ENCODE measurements at regions not wholly inside any gene's neighbourhood (a gene's known extent, or its start where the extent isn't known, plus 50 kb on each side); places are given as distances from the start of the nearest gene placed in this dataset.

GRCh38 chr3:69605867-69606266 is 133.4 kb upstream of the MITF start:
- no peak for DNase-seq (ENCODE audit: low read depth in 1 of 2, low spot score in 1 of 2)
- POLR2A ChIA-PET = no interaction called here
- CTCF ChIA-PET = no interaction called here

GRCh38 chr3:69604735-69605450 is 134.4 kb upstream of the MITF start:
- Histone ChIP-seq H3K27ac (no peak overlapping the region), H3K4me2 (no peak overlapping the region), H3K9me3 (peaks cover 4% of the 10 kb centered on the region; the same call in 1 of the 3 replicates), H3K4me1 (no peaks in the 10 kb centered on the region), H3K4me3 (no peak overlapping the region)
- ChIA-PET POLR2A (no interaction called here), CTCF (no interaction called here)
- DNase-seq (ENCODE audit: low read depth in 1 of 2, low spot score in 1 of 2) (no peak), ATAC-seq (no peak), FAIRE-seq (no peak)
- 56% methylated on average over 8 of the region's 8 CpGs for WGBS (ENCODE audit: missing lambda C conversion rate)
- TF ChIP-seq PHF8 (IDR thresholded peaks at IDR 0.05; ENCODE audit: borderline replicate concordance, low read depth) = no peak
- TF ChIP-seq BCL3 (IDR thresholded peaks at IDR 0.05) = no peak
- TF ChIP-seq CHD2 (IDR thresholded peaks at IDR 0.05; ENCODE audit: low read length, partially characterized antibody) = no peak
- no peak for TF ChIP-seq FOSB (CRISPR knock-in tag; IDR thresholded peaks at IDR 0.05)
- TF ChIP-seq EP300 (IDR thresholded peaks at IDR 0.05) = no peak
- no peak for TF ChIP-seq ESRRA (IDR thresholded peaks at IDR 0.05; ENCODE audit: borderline replicate concordance, low read length)
- no peak for TF ChIP-seq CBX8 (IDR thresholded peaks at IDR 0.05)
- TF ChIP-seq KDM5A (IDR thresholded peaks at IDR 0.05) = no peak
- no peak for TF ChIP-seq FOXS1 (CRISPR knock-in tag; IDR thresholded peaks at IDR 0.05)
- TF ChIP-seq RARB (CRISPR knock-in tag; IDR thresholded peaks at IDR 0.05) = no peak
- no peak for TF ChIP-seq CBX2 (IDR thresholded peaks at IDR 0.05; ENCODE audit: borderline replicate concordance, low read depth)
- TF ChIP-seq SREBF2 (IDR thresholded peaks at IDR 0.05) = no peak
- TF ChIP-seq, protein P1, sequence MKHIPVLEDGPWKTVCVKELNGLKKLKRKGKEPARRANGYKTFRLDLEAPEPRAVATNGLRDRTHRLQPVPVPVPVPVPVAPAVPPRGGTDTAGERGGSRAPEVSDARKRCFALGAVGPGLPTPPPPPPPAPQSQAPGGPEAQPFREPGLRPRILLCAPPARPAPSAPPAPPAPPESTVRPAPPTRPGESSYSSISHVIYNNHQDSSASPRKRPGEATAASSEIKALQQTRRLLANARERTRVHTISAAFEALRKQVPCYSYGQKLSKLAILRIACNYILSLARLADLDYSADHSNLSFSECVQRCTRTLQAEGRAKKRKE (CRISPR knock-in tag; IDR thresholded peaks at IDR 0.05; ENCODE audit: low read depth) = no peak
- TF ChIP-seq HDAC2 (IDR thresholded peaks at IDR 0.05) = no peak
- no peak for TF ChIP-seq BHLHE40 (IDR thresholded peaks at IDR 0.05; ENCODE audit: low read depth, low read length)
- TF ChIP-seq, protein P2, sequence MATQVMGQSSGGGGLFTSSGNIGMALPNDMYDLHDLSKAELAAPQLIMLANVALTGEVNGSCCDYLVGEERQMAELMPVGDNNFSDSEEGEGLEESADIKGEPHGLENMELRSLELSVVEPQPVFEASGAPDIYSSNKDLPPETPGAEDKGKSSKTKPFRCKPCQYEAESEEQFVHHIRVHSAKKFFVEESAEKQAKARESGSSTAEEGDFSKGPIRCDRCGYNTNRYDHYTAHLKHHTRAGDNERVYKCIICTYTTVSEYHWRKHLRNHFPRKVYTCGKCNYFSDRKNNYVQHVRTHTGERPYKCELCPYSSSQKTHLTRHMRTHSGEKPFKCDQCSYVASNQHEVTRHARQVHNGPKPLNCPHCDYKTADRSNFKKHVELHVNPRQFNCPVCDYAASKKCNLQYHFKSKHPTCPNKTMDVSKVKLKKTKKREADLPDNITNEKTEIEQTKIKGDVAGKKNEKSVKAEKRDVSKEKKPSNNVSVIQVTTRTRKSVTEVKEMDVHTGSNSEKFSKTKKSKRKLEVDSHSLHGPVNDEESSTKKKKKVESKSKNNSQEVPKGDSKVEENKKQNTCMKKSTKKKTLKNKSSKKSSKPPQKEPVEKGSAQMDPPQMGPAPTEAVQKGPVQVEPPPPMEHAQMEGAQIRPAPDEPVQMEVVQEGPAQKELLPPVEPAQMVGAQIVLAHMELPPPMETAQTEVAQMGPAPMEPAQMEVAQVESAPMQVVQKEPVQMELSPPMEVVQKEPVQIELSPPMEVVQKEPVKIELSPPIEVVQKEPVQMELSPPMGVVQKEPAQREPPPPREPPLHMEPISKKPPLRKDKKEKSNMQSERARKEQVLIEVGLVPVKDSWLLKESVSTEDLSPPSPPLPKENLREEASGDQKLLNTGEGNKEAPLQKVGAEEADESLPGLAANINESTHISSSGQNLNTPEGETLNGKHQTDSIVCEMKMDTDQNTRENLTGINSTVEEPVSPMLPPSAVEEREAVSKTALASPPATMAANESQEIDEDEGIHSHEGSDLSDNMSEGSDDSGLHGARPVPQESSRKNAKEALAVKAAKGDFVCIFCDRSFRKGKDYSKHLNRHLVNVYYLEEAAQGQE (IDR thresholded peaks at IDR 0.05) = no peak
- TF ChIP-seq NFE2L2 (conservative IDR thresholded peaks at IDR 0.05; ENCODE audit: low read length) = no peak
- TF ChIP-seq MAZ (IDR thresholded peaks at IDR 0.05; ENCODE audit: borderline replicate concordance, low read depth, low read length) = no peak
- no peak for TF ChIP-seq ZNF302 (CRISPR knock-in tag; IDR thresholded peaks at IDR 0.05)
- TF ChIP-seq, protein P3, sequence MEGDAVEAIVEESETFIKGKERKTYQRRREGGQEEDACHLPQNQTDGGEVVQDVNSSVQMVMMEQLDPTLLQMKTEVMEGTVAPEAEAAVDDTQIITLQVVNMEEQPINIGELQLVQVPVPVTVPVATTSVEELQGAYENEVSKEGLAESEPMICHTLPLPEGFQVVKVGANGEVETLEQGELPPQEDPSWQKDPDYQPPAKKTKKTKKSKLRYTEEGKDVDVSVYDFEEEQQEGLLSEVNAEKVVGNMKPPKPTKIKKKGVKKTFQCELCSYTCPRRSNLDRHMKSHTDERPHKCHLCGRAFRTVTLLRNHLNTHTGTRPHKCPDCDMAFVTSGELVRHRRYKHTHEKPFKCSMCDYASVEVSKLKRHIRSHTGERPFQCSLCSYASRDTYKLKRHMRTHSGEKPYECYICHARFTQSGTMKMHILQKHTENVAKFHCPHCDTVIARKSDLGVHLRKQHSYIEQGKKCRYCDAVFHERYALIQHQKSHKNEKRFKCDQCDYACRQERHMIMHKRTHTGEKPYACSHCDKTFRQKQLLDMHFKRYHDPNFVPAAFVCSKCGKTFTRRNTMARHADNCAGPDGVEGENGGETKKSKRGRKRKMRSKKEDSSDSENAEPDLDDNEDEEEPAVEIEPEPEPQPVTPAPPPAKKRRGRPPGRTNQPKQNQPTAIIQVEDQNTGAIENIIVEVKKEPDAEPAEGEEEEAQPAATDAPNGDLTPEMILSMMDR (IDR thresholded peaks at IDR 0.05) = no peak

More at GRCh38 chr3:69605867-69606266, 133.4 kb upstream of the MITF start:
- 65% methylated on average over 4 of the region's 4 CpGs for WGBS (ENCODE audit: missing lambda C conversion rate)
- H3K4me3 ChIP-seq = no peak overlapping the region
- TF ChIP-seq NPAS2 (CRISPR knock-in tag; IDR thresholded peaks at IDR 0.05; ENCODE audit: borderline replicate concordance) = no peak
- no peak for TF ChIP-seq HEYL (CRISPR knock-in tag; IDR thresholded peaks at IDR 0.05)
- no peak for TF ChIP-seq SREBF2 (IDR thresholded peaks at IDR 0.05)
- TF ChIP-seq, protein P4, sequence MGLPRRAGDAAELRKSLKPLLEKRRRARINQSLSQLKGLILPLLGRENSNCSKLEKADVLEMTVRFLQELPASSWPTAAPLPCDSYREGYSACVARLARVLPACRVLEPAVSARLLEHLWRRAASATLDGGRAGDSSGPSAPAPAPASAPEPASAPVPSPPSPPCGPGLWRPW (IDR thresholded peaks at IDR 0.05) = no peak
- no peak overlapping the region for H3K4me2 ChIP-seq
- H3K9me3 ChIP-seq = no peaks in the 10 kb centered on the region
- no peaks in the 10 kb centered on the region for H3K4me1 ChIP-seq
- no peak overlapping the region for H3K27ac ChIP-seq
- ATAC-seq (no peak), FAIRE-seq (no peak)
